ENCODE measurements at regions not wholly inside any gene's neighbourhood (a gene's known extent, or its start where the extent isn't known, plus 50 kb on each side); places are given as distances from the start of the nearest gene placed in this dataset.
"Not testable (repeated sequence)": the region's sequence is repeated elsewhere in the genome, so short reads cannot be mapped to it uniquely, and the experiment has no call there.

- Histone ChIP-seq H3K4me3 (no peak overlapping the region), H3K27me3 (no peaks in the 10 kb centered on the region), H3K4me1 (no peaks in the 10 kb centered on the region), H3K36me3 (no peaks in the 10 kb centered on the region), H3K27ac (no peak overlapping the region), H3K9me3 (no peaks in the 10 kb centered on the region)
- no peak for DNase-seq
- intact Hi-C loops (cut with DNase I) = no loop called here
- 83 to 95% methylated on average over 1 of the region's 1 CpG for WGBS, 2 donors
- TF ChIP-seq EP300 (IDR thresholded peaks at IDR 0.05) = no peak
- TF ChIP-seq POLR2A (IDR thresholded peaks at IDR 0.05) = no peak
- no peak for TF ChIP-seq POLR2AphosphoS5 (IDR thresholded peaks at IDR 0.05)
- TF ChIP-seq, protein P1, sequence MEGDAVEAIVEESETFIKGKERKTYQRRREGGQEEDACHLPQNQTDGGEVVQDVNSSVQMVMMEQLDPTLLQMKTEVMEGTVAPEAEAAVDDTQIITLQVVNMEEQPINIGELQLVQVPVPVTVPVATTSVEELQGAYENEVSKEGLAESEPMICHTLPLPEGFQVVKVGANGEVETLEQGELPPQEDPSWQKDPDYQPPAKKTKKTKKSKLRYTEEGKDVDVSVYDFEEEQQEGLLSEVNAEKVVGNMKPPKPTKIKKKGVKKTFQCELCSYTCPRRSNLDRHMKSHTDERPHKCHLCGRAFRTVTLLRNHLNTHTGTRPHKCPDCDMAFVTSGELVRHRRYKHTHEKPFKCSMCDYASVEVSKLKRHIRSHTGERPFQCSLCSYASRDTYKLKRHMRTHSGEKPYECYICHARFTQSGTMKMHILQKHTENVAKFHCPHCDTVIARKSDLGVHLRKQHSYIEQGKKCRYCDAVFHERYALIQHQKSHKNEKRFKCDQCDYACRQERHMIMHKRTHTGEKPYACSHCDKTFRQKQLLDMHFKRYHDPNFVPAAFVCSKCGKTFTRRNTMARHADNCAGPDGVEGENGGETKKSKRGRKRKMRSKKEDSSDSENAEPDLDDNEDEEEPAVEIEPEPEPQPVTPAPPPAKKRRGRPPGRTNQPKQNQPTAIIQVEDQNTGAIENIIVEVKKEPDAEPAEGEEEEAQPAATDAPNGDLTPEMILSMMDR (IDR thresholded peaks at IDR 0.05) = no peak
Observed at GRCh38 chr16:26715969-26716368, 350.8 kb upstream of the C16orf82 start.

GRCh38 chr16:26717826-26718225, 348.9 kb upstream of the C16orf82 start:
- no peaks in the 10 kb centered on the region for H3K4me1 ChIP-seq
- TF ChIP-seq EP300 (IDR thresholded peaks at IDR 0.05) (no peak), POLR2AphosphoS5 (IDR thresholded peaks at IDR 0.05) (no peak), POLR2A (IDR thresholded peaks at IDR 0.05) (no peak)
- TF ChIP-seq, protein P1 (IDR thresholded peaks at IDR 0.05) = no peak
- no peak for DNase-seq
- no peaks in the 10 kb centered on the region for H3K9me3 ChIP-seq
- WGBS, 2 donors = 56 to 75% methylated on average over 5 of the region's 5 CpGs
- no peak overlapping the region for H3K4me3 ChIP-seq
- H3K27me3 ChIP-seq = no peaks in the 10 kb centered on the region
- no peak overlapping the region for H3K27ac ChIP-seq
- intact Hi-C loops (cut with DNase I) = no loop called here
- H3K36me3 ChIP-seq = no peaks in the 10 kb centered on the region

DNA sequence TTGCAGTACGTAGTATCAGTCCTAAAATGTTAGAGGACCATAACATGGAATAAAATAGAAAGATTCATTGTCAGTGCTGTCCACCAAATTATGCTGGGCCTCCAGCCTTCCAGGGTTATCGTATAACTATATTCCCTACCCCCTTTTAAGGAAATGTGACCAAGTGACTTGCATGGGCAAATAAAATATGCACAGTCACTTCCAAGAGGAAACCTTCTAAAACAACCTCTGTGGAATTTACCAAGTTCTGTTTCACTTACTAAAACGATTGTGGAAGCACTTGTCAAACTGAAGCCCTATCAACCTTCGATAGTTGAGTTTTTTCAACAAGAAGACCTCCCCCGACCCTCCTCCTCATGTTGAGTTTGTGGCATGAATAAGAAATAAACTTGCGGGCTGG, 345.4 kb upstream of the C16orf82 start:
- TF ChIP-seq EP300 (IDR thresholded peaks at IDR 0.05) = no peak
- TF ChIP-seq, protein P1 (IDR thresholded peaks at IDR 0.05) = no peak
- TF ChIP-seq POLR2AphosphoS5 (IDR thresholded peaks at IDR 0.05) = no peak
- no peak for TF ChIP-seq POLR2A (IDR thresholded peaks at IDR 0.05)
- 69 to 81% methylated on average over 6 of the region's 6 CpGs for WGBS, 2 donors
- intact Hi-C loops (cut with DNase I) = no loop called here
- H3K4me1 ChIP-seq = no peaks in the 10 kb centered on the region
- H3K9me3 ChIP-seq = peaks cover 0 to 2% (median 0%) of the 10 kb centered on the region in 4 donors
- no peak for DNase-seq
- H3K27me3 ChIP-seq = no peaks in the 10 kb centered on the region
- H3K4me3 ChIP-seq = no peak overlapping the region
- H3K36me3 ChIP-seq = no peaks in the 10 kb centered on the region
- H3K27ac ChIP-seq = no peak overlapping the region

DNA sequence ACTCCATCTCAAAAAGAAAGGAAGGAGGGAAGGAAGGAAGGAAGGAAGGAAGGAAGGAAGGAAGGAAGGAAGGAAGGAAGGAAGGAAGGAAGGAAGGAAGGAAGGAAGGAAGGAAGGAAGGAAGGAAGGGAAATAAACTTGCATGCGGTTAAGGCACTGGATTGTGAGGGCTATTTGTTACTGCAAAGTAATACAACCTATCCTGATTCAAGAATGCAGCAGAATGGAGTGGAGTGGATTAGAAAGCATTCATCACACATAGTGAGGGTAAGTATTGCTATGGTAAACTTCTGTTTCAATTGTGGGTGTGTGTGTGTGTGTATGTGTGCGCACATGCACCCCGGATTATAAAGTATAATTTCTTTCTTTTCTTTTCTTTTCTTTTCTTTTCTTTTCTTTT, 344.8 kb upstream of the C16orf82 start:
- 92 to 97% methylated on average over 3 of the region's 3 CpGs for WGBS, 2 donors
- DNase-seq = not testable (repeated sequence)

DNA sequence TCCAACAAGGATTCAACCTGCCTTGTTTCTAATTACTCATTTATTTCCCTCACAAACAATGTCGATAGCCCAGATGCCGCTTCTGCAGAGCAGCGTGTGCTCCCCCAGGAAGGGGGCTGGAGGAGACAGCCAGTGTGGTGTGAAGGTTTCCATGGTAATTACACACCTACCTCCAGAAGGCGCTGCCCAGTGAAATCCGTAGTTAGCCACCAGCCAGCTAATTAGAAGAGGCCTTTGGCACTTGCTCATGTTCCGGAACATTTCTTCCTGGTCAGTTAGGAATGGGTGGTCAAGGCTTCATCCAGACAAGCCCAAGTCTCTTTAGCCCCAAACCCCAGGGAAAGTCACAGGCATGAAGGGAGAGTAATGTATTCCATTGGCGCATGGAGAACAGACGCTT, 342.5 kb upstream of the C16orf82 start:
- Histone ChIP-seq H3K27ac (no peak overlapping the region), H3K27me3 (no peaks in the 10 kb centered on the region), H3K36me3 (no peaks in the 10 kb centered on the region), H3K4me3 (no peak overlapping the region), H3K9me3 (peaks cover 0 to 2% (median 0%) of the 10 kb centered on the region in 4 donors), H3K4me1 (no peaks in the 10 kb centered on the region)
- DNase-seq = no peak
- intact Hi-C loops (cut with DNase I) = no loop called here
- TF ChIP-seq EP300 (IDR thresholded peaks at IDR 0.05) (no peak), POLR2AphosphoS5 (IDR thresholded peaks at IDR 0.05) (no peak), POLR2A (IDR thresholded peaks at IDR 0.05) (no peak)
- TF ChIP-seq, protein P1 (IDR thresholded peaks at IDR 0.05) = no peak
- WGBS, 2 donors = 46 to 64% methylated on average over 8 of the region's 8 CpGs

More for the DNA sequence above, 344.8 kb upstream of the C16orf82 start:
- intact Hi-C loops (cut with DNase I); H3K4me3 ChIP-seq; H3K36me3 ChIP-seq; H3K27me3 ChIP-seq; H3K9me3 ChIP-seq; H3K27ac ChIP-seq; H3K4me1 ChIP-seq: not testable (repeated sequence)
